MM.1S (cell line): ENCODE measurements at regions not wholly inside any gene's neighbourhood (a gene's known extent, or its start where the extent isn't known, plus 50 kb on each side); places are given as distances from the start of the nearest gene placed in this dataset.

Experiments used
- DNase-seq: peaks from one replicate; pipeline ENCODE4 v3.0.0-alpha.2; 2015
- H2AFZ ChIP-seq: fragments of 300-600 bp; sonication (generic); 2 replicates; pipeline ENCODE4 v1.6.0; 2016; ENCODE audit warnings: antibody characterized with exemption, low read length
- H3F3A ChIP-seq: fragments of 300-600 bp; sonication (generic); 2 replicates; pipeline ENCODE4 v1.6.1; 2016; ENCODE audit warnings: mild to moderate bottlenecking, antibody characterized with exemption, low read length, moderate library complexity, mixed read lengths; ENCODE audit not compliant: insufficient read depth
- H3K27ac ChIP-seq: fragments of 300-600 bp; sonication (generic); 2 replicates; pipeline ENCODE4 v1.5.1; 2016; ENCODE audit warnings: mild to moderate bottlenecking, low read length
- H3K27me3 ChIP-seq: fragments of 300-600 bp; sonication (generic); replicated peaks from 2 replicates; pipeline ENCODE4 v1.6.0; 2016; ENCODE audit warnings: low read length; ENCODE audit not compliant: insufficient read depth
- H3K36me3 ChIP-seq: fragments of 300-600 bp; sonication (generic); replicated peaks from 2 replicates; pipeline ENCODE4 v1.6.1; 2016; ENCODE audit warnings: mild to moderate bottlenecking, low read length, mixed read lengths; ENCODE audit not compliant: insufficient read depth
- H3K4me1 ChIP-seq: fragments of 300-600 bp; sonication (generic); 2 replicates; pipeline ENCODE4 v1.6.1; 2016; ENCODE audit warnings: low read length, mixed read lengths
- H3K4me2 ChIP-seq: fragments of 300-600 bp; sonication (generic); 2 replicates; pipeline ENCODE4 v1.6.0; 2016; ENCODE audit warnings: low read depth, low read length
- H3K4me3 ChIP-seq: fragments of 300-600 bp; sonication (generic); 2 replicates; pipeline ENCODE4 v1.5.1; 2016; ENCODE audit warnings: low read length, mixed read lengths
- H3K79me2 ChIP-seq: fragments of 300-600 bp; sonication (generic); 2 replicates; pipeline ENCODE4 v1.6.1; 2016; ENCODE audit warnings: mixed run types, low read length, mixed read lengths
- H3K9ac ChIP-seq: fragments of 300-600 bp; sonication (generic); 2 replicates; pipeline ENCODE4 v1.6.1; 2016; ENCODE audit warnings: low read length, mixed read lengths
- H3K9me2 ChIP-seq: fragments of 300-600 bp; sonication (generic); replicated peaks from 2 replicates; pipeline ENCODE4 v1.6.1; 2016; ENCODE audit warnings: mild to moderate bottlenecking, low read length, mixed read lengths; ENCODE audit not compliant: insufficient read depth
- H3K9me3 ChIP-seq: fragments of 300-600 bp; sonication (generic); replicated peaks from 2 replicates; pipeline ENCODE4 v1.6.1; 2016; ENCODE audit warnings: mild to moderate bottlenecking, low read length, mixed read lengths; ENCODE audit not compliant: insufficient read depth
- H4K20me1 ChIP-seq: fragments of 300-600 bp; sonication (generic); 2 replicates; pipeline ENCODE4 v1.6.1; 2016; ENCODE audit warnings: mild to moderate bottlenecking, low read length, moderate library complexity, mixed read lengths; ENCODE audit not compliant: insufficient read depth
- CTCF ChIP-seq: fragments of 300-600 bp; sonication (generic); IDR thresholded peaks from 2 replicates; pipeline ENCODE4 v1.5.1; 2016; ENCODE audit warnings: antibody characterized with exemption, low read length, mixed read lengths
- EZH2 ChIP-seq: fragments of 300-600 bp; sonication (generic); optimal IDR thresholded peaks from 2 replicates; pipeline ENCODE3; 2017; ENCODE audit warnings: low read depth, mild to moderate bottlenecking, antibody characterized with exemption, low read length, mixed read lengths
- EZH2phosphoT487 ChIP-seq: fragments of 300-600 bp; sonication (generic); IDR thresholded peaks from 2 replicates; pipeline ENCODE4 v1.6.1; 2018; ENCODE audit warnings: antibody characterized with exemption, low read length

GRCh38 chr4:137647375-137647774, 115.1 kb upstream of the PCDH18 start:
- peak; percentile 79 for DNase-seq
- no peak overlapping the region for H3K4me2 ChIP-seq
- no peaks in the 10 kb centered on the region for H3K27me3 ChIP-seq
- peak overlapping the region; percentile 24; the same call in 1 of the 2 replicates for H3K27ac ChIP-seq
- no peaks in the 10 kb centered on the region for H4K20me1 ChIP-seq
- H3K36me3 ChIP-seq = no peaks in the 10 kb centered on the region
- no peaks in the 10 kb centered on the region for H3K79me2 ChIP-seq
- H3F3A ChIP-seq = peaks cover 7% of the 10 kb centered on the region; the same call in 1 of the 2 replicates
- no peak overlapping the region for H3K9ac ChIP-seq
- TF ChIP-seq EZH2phosphoT487 (no peak), CTCF (peak; percentile 28), EZH2 (no peak)
- peaks cover 31% of the 10 kb centered on the region for H3K4me1 ChIP-seq
- no peaks in the 10 kb centered on the region for H3K9me3 ChIP-seq
- H3K4me3 ChIP-seq = no peak overlapping the region
- H3K9me2 ChIP-seq = no peaks in the 10 kb centered on the region
- no peak overlapping the region for H2AFZ ChIP-seq

- Histone ChIP-seq H3K4me2 (no peak overlapping the region), H3F3A (peaks cover 7% of the 10 kb centered on the region; the same call in 1 of the 2 replicates), H3K4me1 (peaks cover 17% of the 10 kb centered on the region), H3K27me3 (no peaks in the 10 kb centered on the region), H3K4me3 (no peak overlapping the region), H3K79me2 (no peaks in the 10 kb centered on the region), H2AFZ (no peak overlapping the region), H3K9me3 (no peaks in the 10 kb centered on the region), H3K36me3 (no peaks in the 10 kb centered on the region), H3K9ac (no peak overlapping the region), H3K9me2 (no peaks in the 10 kb centered on the region), H4K20me1 (no peaks in the 10 kb centered on the region), H3K27ac (no peak overlapping the region)
- TF ChIP-seq EZH2 = no peak
- TF ChIP-seq CTCF = no peak
- TF ChIP-seq EZH2phosphoT487 = no peak
- DNase-seq = no peak
Measured at GRCh38 chr4:137644201-137644600, 111.9 kb upstream of the PCDH18 start.

GRCh38 chr4:137641544-137641943, 109.2 kb upstream of the PCDH18 start:
- no peak overlapping the region for H3K9ac ChIP-seq
- no peak overlapping the region for H3K4me2 ChIP-seq
- no peaks in the 10 kb centered on the region for H3F3A ChIP-seq
- no peaks in the 10 kb centered on the region for H3K9me3 ChIP-seq
- no peaks in the 10 kb centered on the region for H4K20me1 ChIP-seq
- H3K36me3 ChIP-seq = no peaks in the 10 kb centered on the region
- H2AFZ ChIP-seq = no peak overlapping the region
- peaks cover 7% of the 10 kb centered on the region for H3K4me1 ChIP-seq
- H3K27me3 ChIP-seq = no peaks in the 10 kb centered on the region
- no peak overlapping the region for H3K27ac ChIP-seq
- H3K79me2 ChIP-seq = no peaks in the 10 kb centered on the region
- no peak overlapping the region for H3K4me3 ChIP-seq
- TF ChIP-seq EZH2phosphoT487 (no peak), EZH2 (no peak), CTCF (no peak)
- H3K9me2 ChIP-seq = no peaks in the 10 kb centered on the region
- no peak for DNase-seq
